Stimulated activated CD8-positive, alpha-beta memory T cell treated with anti-CD3 and anti-CD28 coated beads, Interleukin-15, amount 100 ng/mL, for 48 hours (primary cell): ENCODE measurements at regions not wholly inside any gene's neighbourhood (a gene's known extent, or its start where the extent isn't known, plus 50 kb on each side); places are given as distances from the start of the nearest gene placed in this dataset.

ENCODE experiments used
- DNase-seq, 2 donors: peaks; one replicate each; pipeline ENCODE4 v3.0.0-alpha.2; 2020; ENCODE audit warnings: low read depth in 2 of 2

- no peak for DNase-seq
These were observed 504.0 kb downstream of the SHQ1 start for GRCh38 chr3:72344236-72344635.

- DNase-seq, result peak in 1 of 2 donors; percentile 20
These were observed 505.2 kb downstream of the SHQ1 start for GRCh38 chr3:72343078-72343477.

- DNase-seq, result no peak
These were observed 505.8 kb downstream of the SHQ1 start for GRCh38 chr3:72342450-72342849.

GRCh38 chr3:72341920-72342319 is 506.3 kb downstream of the SHQ1 start:
- DNase-seq, result no peak

- DNase-seq, result no peak
These were observed 506.9 kb downstream of the SHQ1 start for GRCh38 chr3:72341380-72341770.

- no peak for DNase-seq
These were observed 507.5 kb downstream of the SHQ1 start for GRCh38 chr3:72340476-72341379.

GRCh38 chr3:72340056-72340455 is 508.2 kb downstream of the SHQ1 start:
- no peak for DNase-seq

GRCh38 chr3:72339670-72340030 is 508.6 kb downstream of the SHQ1 start:
- DNase-seq, result no peak

GRCh38 chr3:72338942-72339669 is 509.1 kb downstream of the SHQ1 start:
- peak; percentile 61 to 77 for DNase-seq

- DNase-seq, result peak; percentile 32 to 65
These were observed 509.9 kb downstream of the SHQ1 start for GRCh38 chr3:72338082-72338941.

- DNase-seq, result no peak
These were observed 510.8 kb downstream of the SHQ1 start for GRCh38 chr3:72337480-72337855.

GRCh38 chr3:72336821-72337479 is 511.3 kb downstream of the SHQ1 start:
- no peak for DNase-seq

GRCh38 chr3:72336114-72336651 is 512.1 kb downstream of the SHQ1 start:
- DNase-seq, result no peak

GRCh38 chr3:72335458-72336095 is 512.7 kb downstream of the SHQ1 start:
- DNase-seq, result no peak

GRCh38 chr3:72334681-72335457 is 513.4 kb downstream of the SHQ1 start:
- DNase-seq, result no peak

- no peak for DNase-seq
These were observed 515.6 kb downstream of the SHQ1 start for GRCh38 chr3:72332689-72333088.

GRCh38 chr3:72332036-72332435 is 516.2 kb downstream of the SHQ1 start:
- no peak for DNase-seq

GRCh38 chr3:72331076-72331475 is 517.2 kb downstream of the SHQ1 start:
- no peak for DNase-seq

GRCh38 chr3:72329354-72329753 is 518.9 kb downstream of the SHQ1 start:
- DNase-seq, result no peak

GRCh38 chr3:72328755-72329277 is 519.4 kb downstream of the SHQ1 start:
- DNase-seq, result no peak
